22Rv1 (cell line): ENCODE measurements at regions not wholly inside any gene's neighbourhood (a gene's known extent, or its start where the extent isn't known, plus 50 kb on each side); places are given as distances from the start of the nearest gene placed in this dataset.

ENCODE experiments used
- H3K27ac ChIP-seq: fragments of 450-650 bp; 2 replicates; pipeline ENCODE4 v1.5.1; 2017
- ZFX ChIP-seq: fragments of 450-650 bp; IDR thresholded peaks from 2 replicates; pipeline ENCODE4 v1.6.1; 2017; ENCODE audit warnings: antibody characterized with exemption, borderline replicate concordance
- TF ChIP-seq, protein P1 (sequence below): fragments of 450-650 bp; IDR thresholded peaks from 2 replicates; pipeline ENCODE4 v1.5.1; 2017; ENCODE audit warnings: mild to moderate bottlenecking

DNA sequence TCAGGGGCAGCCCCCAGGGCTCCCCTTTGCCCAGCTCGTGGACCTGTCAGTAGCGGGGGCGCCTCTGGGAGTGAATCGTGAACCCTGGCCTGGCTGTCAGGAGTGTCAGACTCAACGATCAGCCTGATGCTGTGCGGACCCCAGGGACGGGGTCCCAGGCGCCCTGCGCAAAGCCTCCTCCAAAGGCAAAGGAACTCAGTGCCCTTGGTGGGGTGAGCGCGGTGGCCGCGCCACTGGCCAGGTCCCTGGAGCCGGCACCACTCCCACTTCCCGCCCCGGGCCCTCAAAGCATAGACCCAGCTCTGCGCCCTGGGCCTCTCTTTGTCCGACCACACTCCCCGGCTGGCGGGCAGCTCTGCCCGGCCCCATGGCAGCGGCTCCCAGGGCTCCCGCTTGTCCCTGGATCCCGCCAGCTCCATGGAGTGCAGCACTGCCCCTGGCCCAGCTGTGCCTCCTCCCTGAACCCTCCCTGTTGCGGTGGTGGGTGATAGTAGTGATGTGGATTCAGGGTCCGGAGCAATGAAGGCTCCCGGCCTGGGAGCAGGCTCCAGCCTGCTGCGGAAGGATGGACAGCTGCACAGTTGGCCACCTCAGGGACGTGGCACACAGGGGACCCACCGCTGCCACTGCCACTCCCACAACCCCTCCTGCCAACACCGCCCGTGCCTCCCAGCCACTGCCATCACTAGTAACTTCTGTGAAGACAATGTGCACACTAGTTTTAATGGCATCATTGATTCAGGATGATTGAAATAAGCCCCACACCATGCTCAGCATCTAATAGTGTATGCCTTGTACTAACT, 263.8 kb downstream of the ZBBX start:
- H3K27ac ChIP-seq: no peak overlapping the region
- TF ChIP-seq, protein P1, sequence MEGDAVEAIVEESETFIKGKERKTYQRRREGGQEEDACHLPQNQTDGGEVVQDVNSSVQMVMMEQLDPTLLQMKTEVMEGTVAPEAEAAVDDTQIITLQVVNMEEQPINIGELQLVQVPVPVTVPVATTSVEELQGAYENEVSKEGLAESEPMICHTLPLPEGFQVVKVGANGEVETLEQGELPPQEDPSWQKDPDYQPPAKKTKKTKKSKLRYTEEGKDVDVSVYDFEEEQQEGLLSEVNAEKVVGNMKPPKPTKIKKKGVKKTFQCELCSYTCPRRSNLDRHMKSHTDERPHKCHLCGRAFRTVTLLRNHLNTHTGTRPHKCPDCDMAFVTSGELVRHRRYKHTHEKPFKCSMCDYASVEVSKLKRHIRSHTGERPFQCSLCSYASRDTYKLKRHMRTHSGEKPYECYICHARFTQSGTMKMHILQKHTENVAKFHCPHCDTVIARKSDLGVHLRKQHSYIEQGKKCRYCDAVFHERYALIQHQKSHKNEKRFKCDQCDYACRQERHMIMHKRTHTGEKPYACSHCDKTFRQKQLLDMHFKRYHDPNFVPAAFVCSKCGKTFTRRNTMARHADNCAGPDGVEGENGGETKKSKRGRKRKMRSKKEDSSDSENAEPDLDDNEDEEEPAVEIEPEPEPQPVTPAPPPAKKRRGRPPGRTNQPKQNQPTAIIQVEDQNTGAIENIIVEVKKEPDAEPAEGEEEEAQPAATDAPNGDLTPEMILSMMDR: no peak
- TF ChIP-seq ZFX: no peak

DNA sequence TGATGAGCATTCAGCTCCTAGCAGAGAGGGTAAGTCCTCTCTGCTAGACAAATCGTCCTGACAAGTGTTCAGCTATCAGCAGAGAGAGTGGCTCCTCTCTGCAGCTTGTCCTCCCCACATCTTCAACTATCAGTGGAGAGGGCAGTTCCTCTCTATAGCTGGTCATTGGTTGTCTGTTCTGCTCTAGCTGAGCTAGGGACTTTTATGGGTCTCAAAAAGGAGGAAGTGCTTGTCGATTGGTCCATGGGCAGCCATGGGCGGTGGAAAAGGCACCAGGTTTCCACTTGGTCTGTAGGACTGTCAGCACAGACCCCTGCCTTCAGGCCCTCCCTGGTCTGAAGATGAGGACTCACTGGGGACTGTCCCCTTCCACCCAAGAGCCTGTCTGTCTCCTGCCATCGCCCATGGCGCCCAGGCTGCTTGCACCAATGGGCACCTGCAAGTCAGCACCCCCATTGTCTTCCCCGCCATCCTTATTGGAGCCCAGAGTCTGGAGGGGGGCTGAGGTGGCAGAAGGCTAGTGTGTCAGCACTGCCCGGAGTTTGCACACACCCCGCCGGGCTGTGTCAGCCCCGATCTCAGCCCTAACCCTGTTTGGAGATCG, 264.7 kb downstream of the ZBBX start:
- no peak for TF ChIP-seq ZFX
- TF ChIP-seq, protein P1: no peak
- no peak overlapping the region for H3K27ac ChIP-seq

DNA sequence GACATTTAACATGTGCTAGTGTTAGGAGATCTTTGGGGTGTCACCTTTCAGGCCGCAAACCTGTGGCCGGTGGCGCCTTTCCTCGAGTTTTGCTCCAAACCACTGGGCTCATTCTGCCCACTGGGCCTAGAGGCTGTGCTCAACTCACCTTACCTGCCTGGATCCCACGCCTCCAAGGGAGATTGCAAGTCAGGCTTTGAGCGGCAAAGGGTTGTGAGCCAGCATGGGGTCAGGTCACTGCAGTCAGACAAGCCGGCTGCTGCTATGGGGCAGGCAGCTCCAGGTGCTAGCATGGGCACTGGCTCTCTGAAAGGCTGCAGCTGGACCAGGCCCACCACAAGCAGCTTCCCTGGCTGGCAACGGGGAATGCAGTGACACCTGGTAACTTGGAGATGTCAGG, 265.5 kb downstream of the ZBBX start:
- H3K27ac ChIP-seq: no peak overlapping the region
- TF ChIP-seq, protein P1: no peak
- no peak for TF ChIP-seq ZFX

DNA sequence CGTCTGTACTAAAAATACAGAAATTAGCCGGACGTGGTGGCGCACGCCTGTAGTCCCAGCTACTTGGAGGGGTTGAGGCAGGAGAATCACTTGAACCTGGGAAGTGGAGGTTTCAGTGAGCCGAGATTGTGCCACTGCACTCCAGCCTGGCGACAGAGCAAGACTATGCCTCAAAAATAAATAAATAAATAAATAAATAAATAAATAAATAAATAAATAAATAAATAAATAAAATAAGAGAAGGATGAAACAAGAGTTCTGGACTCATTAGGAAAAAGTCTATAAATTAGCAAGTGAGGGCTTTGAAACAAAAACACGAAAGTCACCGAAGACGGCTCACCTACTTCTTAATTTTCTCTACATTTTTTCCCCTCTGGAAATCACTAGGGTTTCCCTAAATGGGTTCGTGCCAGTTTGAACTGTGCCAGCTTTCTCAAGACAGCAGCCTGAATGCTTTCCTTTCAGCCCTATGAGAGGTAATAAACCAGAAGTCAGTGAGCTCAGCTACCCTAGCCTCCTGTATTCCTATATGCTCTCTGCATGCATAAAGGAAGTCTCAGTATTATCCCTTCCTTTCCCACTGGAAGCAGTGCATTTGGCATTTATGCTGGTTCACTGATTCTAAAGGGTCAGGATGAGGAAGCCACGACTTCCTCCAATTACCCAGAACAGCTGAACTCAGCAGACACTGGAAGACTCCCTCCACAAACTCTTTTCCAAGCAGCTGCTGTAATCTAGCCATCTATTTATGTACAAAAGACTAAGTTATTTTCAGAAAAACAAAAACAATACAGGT, 266.9 kb downstream of the ZBBX start:
- H3K27ac ChIP-seq: no peak overlapping the region
- TF ChIP-seq, protein P1: no peak
- TF ChIP-seq ZFX: no peak

DNA sequence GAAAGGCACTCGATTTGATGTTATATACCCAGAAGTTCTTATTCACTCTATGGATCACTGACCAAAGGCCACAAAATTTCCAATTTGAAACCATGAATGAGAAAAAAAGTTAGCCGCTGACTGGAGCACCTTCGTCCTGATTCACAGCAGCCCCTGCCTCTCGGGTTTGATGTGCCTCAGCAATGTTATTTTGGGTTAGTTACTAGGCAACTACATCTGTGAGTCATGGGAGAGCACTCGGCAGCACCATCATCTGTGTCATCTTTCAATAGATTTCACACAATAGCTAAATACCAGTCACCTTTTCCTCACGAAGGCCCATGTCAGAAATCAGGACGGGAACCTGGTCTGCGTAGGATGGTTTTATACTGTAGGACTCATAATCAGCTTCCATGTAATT, 269.2 kb downstream of the ZBBX start:
- no peak for TF ChIP-seq ZFX
- TF ChIP-seq, protein P1: no peak
- H3K27ac ChIP-seq: no peak overlapping the region

DNA sequence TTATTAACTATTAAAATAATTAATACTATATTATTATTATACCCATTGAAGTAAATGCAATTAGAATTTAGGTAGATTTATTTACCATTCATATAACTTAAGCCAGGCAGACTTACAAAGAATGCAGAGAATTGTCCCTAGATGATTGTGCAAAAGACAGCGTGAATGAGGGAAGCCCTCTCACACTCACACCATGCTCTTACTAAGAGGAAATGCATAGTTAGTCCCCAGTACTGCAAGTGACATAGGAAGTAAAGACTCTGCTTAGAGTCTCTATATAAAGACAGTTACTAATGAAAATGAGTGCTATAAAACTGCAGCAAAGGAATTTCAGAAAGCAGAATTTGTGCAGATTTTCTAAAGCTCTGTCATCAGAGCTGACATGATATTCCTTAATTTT, 270.4 kb downstream of the ZBBX start:
- TF ChIP-seq, protein P1: no peak
- TF ChIP-seq ZFX: no peak
- H3K27ac ChIP-seq: no peak overlapping the region
